Parathyroid adenoma (tissue), 2 donors: ENCODE measurements at regions not wholly inside any gene's neighbourhood (a gene's known extent, or its start where the extent isn't known, plus 50 kb on each side); places are given as distances from the start of the nearest gene placed in this dataset.

ENCODE experiments used
- H2AFZ ChIP-seq: fragments of 300-600 bp; sonication (generic); one replicate; pipeline ENCODE4 v1.7.0; 2017; ENCODE audit warnings: antibody characterized with exemption, mild to moderate bottlenecking
- H3K27ac ChIP-seq: fragments of 300-600 bp; sonication (generic); one replicate; pipeline ENCODE4 v1.7.0; 2017
- H3K27me3 ChIP-seq: fragments of 300-600 bp; sonication (generic); one replicate; pipeline ENCODE4 v1.7.0; 2017; ENCODE audit warnings: low read length; ENCODE audit not compliant: control insufficient read depth, insufficient read depth
- H3K36me3 ChIP-seq: fragments of 300-600 bp; sonication (generic); one replicate; pipeline ENCODE4 v1.7.0; 2017; ENCODE audit warnings: low read length; ENCODE audit not compliant: control insufficient read depth, insufficient read depth
- H3K4me1 ChIP-seq: fragments of 300-600 bp; sonication (generic); one replicate; pipeline ENCODE4 v1.7.0; 2017; ENCODE audit warnings: control low read depth
- H3K4me2 ChIP-seq: fragments of 300-600 bp; sonication (generic); one replicate; pipeline ENCODE4 v1.7.0; 2017; ENCODE audit warnings: low read length
- H3K4me3 ChIP-seq: fragments of 300-600 bp; sonication (generic); one replicate; pipeline ENCODE4 v1.7.0; 2017; ENCODE audit warnings: low read depth, low read length
- H3K79me2 ChIP-seq: fragments of 300-600 bp; sonication (generic); one replicate; pipeline ENCODE4 v1.7.0; 2017; ENCODE audit warnings: control low read depth
- H3K9ac ChIP-seq: fragments of 300-600 bp; sonication (generic); one replicate; pipeline ENCODE4 v1.7.0; 2017; ENCODE audit warnings: mild to moderate bottlenecking
- H3K9me3 ChIP-seq: fragments of 300-600 bp; sonication (generic); one replicate; pipeline ENCODE4 v1.7.0; 2017; ENCODE audit warnings: low read length; ENCODE audit not compliant: control insufficient read depth
- CTCF ChIP-seq: fragments of 300-600 bp; sonication (generic); IDR thresholded peaks from one replicate; pipeline ENCODE4 v1.7.0; 2017; ENCODE audit warnings: antibody characterized with exemption, mild to moderate bottlenecking
- donor health status: primary hyperparathyroidism.

DNA sequence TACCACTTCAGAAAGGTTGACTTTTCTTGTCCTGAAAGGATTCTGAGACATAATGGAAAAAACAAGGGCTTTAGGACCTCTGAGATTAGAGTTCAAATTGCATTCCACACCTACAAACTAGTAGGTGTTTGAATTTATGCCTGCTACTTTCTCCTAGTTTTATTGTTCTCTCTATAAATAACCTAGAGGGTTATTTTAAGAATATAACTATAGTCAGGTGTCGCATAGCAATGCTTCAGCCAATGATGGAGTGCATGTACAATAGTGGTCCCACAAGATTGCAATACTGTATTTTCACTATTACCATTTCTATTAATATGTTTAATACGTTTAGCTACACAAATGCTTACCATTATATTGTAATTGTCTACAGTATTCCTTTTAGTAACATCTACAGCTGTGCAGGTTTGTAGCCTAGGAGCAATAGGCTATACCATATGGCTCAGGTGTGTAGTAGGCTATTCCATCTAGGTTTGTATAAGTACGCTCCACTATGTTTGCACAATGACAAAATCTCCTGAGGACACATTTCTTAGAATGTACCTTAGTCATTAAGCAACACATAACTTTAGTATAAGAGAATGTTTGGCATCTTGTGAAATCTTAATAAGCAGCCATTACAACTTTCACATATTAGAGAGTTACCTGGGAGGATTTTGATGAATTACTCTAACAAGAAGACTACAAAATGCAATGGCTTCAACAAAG lies 1352.5 kb downstream of the ZPLD1 start:
- no peak overlapping the region for H2AFZ ChIP-seq
- no peaks in the 10 kb centered on the region for H3K79me2 ChIP-seq
- no peak overlapping the region for H3K9ac ChIP-seq
- no peaks in the 10 kb centered on the region for H3K4me1 ChIP-seq
- no peak for TF ChIP-seq CTCF
- H3K4me3 ChIP-seq, result no peak overlapping the region
- H3K36me3 ChIP-seq, result no peaks in the 10 kb centered on the region
- H3K27me3 ChIP-seq, result no peaks in the 10 kb centered on the region
- H3K4me2 ChIP-seq, result no peak overlapping the region
- H3K9me3 ChIP-seq, result no peaks in the 10 kb centered on the region
- H3K27ac ChIP-seq, result no peak overlapping the region

DNA sequence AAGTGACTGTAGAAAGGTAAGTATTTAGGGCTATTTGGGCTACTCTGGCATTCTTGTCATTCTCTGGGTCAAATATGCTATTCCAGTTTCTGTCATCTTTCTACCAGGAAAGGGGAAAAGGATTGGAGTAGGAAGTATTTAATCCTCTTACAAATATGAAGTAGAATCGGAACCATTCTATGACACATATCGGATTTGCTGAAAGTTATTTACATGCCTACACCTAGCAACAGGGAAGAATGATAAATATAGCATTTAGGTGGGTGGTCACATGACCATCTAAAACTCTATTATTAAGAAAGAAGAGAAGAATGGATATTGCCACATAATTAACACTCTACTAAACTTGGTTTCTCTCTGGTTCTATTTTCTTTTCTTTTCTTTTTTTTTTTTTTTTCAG lies 1353.1 kb downstream of the ZPLD1 start:
- Histone ChIP-seq H3K36me3 (no peaks in the 10 kb centered on the region), H3K4me1 (no peaks in the 10 kb centered on the region), H3K4me3 (no peak overlapping the region), H3K79me2 (no peaks in the 10 kb centered on the region), H3K4me2 (no peak overlapping the region), H3K27me3 (no peaks in the 10 kb centered on the region), H3K9ac (no peak overlapping the region), H3K9me3 (no peaks in the 10 kb centered on the region), H2AFZ (no peak overlapping the region), H3K27ac (no peak overlapping the region)
- no peak for TF ChIP-seq CTCF

DNA sequence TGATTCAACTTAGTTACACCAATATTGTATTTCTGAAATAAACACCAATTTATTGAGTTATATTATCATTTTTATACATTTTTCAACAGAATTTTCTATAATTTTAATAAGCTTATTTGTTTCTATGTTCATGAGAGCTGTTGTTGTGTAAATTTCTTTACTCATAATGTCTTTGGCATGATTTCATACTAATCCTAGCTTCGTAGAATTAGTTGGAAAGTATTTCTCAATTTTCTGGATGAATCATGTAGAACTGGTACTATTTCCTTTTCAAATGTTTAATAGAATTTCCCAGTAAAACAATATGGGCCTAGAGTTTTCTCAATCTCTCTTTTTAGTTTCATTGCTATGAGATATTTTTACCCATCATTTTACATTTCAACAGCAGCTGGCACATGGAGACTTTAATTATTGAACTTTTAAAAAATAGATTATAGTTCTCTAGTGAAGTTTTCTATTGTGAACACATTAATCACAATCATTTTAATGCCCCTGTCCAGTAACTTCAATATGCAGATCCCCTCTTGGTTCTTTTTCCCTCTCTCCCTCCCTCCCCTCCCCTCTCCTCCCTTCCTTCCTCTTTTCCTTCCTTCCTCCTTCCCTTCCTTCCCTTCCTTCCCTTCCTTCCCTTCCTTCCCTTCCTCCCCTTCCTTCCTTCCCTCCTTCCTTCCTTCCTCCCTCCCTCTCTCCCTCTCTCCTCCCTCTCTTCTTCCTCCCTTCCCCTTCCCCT lies 1357.1 kb downstream of the ZPLD1 start:
- Histone ChIP-seq H3K4me3 (no peak overlapping the region), H3K36me3 (no peaks in the 10 kb centered on the region), H3K27me3 (no peaks in the 10 kb centered on the region), H3K4me1 (no peaks in the 10 kb centered on the region), H3K9ac (no peak overlapping the region), H3K79me2 (no peaks in the 10 kb centered on the region), H3K9me3 (no peaks in the 10 kb centered on the region), H2AFZ (no peak overlapping the region), H3K27ac (no peak overlapping the region), H3K4me2 (no peak overlapping the region)
- no peak for TF ChIP-seq CTCF

- no peak overlapping the region for H3K4me3 ChIP-seq
- no peak for TF ChIP-seq CTCF
- no peaks in the 10 kb centered on the region for H3K36me3 ChIP-seq
- no peak overlapping the region for H2AFZ ChIP-seq
- H3K27ac ChIP-seq, result no peak overlapping the region
- no peaks in the 10 kb centered on the region for H3K4me1 ChIP-seq
- no peaks in the 10 kb centered on the region for H3K27me3 ChIP-seq
- H3K79me2 ChIP-seq, result no peaks in the 10 kb centered on the region
- no peaks in the 10 kb centered on the region for H3K9me3 ChIP-seq
- no peak overlapping the region for H3K4me2 ChIP-seq
- no peak overlapping the region for H3K9ac ChIP-seq
These were observed 1359.8 kb downstream of the ZPLD1 start for GRCh38 chr3:103794656-103795055.
